GM23338 (cell line): ENCODE measurements at regions not wholly inside any gene's neighbourhood (a gene's known extent, or its start where the extent isn't known, plus 50 kb on each side); places are given as distances from the start of the nearest gene placed in this dataset.

Source experiments
- ATAC-seq: fragments of 200-7000 bp; cut with Tn5 transposase; 3 replicates; pipeline ENCODE4 v1.9.1; 2020
- DNase-seq: peaks from one replicate; pipeline ENCODE4 v3.0.0-alpha.2; 2015; ENCODE audit warnings: low spot score
- H2AFZ ChIP-seq: fragments of 200-600 bp; sonication (generic); 2 replicates; pipeline ENCODE4 v1.8.0; 2016; ENCODE audit warnings: antibody characterized with exemption, mild to moderate bottlenecking, moderate library complexity
- H3F3A ChIP-seq: fragments of 200-600 bp; sonication (generic); replicated peaks from 2 replicates; pipeline ENCODE4 v1.8.0; 2017; ENCODE audit warnings: antibody characterized with exemption, mixed run types, low read depth
- H3K27ac ChIP-seq: fragments of 200-600 bp; sonication (generic); 2 replicates; pipeline ENCODE4 v1.6.1; 2016; ENCODE audit warnings: low read depth
- H3K27me3 ChIP-seq: fragments of 200-600 bp; sonication (generic); 2 replicates; pipeline ENCODE4 v1.8.0; 2016; ENCODE audit warnings: mild to moderate bottlenecking, mixed run types, moderate library complexity; ENCODE audit not compliant: insufficient read depth
- H3K36me3 ChIP-seq: fragments of 200-600 bp; sonication (generic); 2 replicates; pipeline ENCODE4 v1.8.0; 2016; ENCODE audit warnings: mild to moderate bottlenecking; ENCODE audit not compliant: insufficient read depth
- H3K4me1 ChIP-seq: fragments of 200-600 bp; sonication (generic); 2 replicates; pipeline ENCODE4 v1.8.0; 2016; ENCODE audit warnings: mild to moderate bottlenecking, moderate library complexity; ENCODE audit not compliant: insufficient read depth
- H3K4me2 ChIP-seq: fragments of 200-600 bp; sonication (generic); 2 replicates; pipeline ENCODE4 v1.7.1; 2017; ENCODE audit warnings: mixed run types
- H3K4me3 ChIP-seq: fragments of 200-600 bp; sonication (generic); 2 replicates; pipeline ENCODE4 v1.6.1; 2016; ENCODE audit warnings: mixed run types
- H3K79me2 ChIP-seq: fragments of 200-600 bp; sonication (generic); replicated peaks from 2 replicates; pipeline ENCODE4 v1.8.0; 2017; ENCODE audit warnings: mild to moderate bottlenecking; ENCODE audit not compliant: insufficient read depth
- H3K9me2 ChIP-seq: fragments of 200-600 bp; sonication (generic); 2 replicates; pipeline ENCODE4 v1.8.0; 2017; ENCODE audit not compliant: insufficient read depth
- H4K20me1 ChIP-seq: fragments of 200-600 bp; sonication (generic); replicated peaks from 2 replicates; pipeline ENCODE4 v1.8.0; 2017; ENCODE audit warnings: mild to moderate bottlenecking; ENCODE audit not compliant: insufficient read depth
- H3K27ac Mint-ChIP-seq: 2 replicates; pipeline ENCODE4 v1.8.0; 2020; ENCODE audit warnings: inconsistent platforms, mild to moderate bottlenecking, moderate library complexity, mixed read lengths
- H3K27me3 Mint-ChIP-seq: 3 replicates; pipeline ENCODE4 v1.8.0; 2022; ENCODE audit warnings: low read depth, mild to moderate bottlenecking, moderate library complexity, mixed read lengths, inconsistent platforms; ENCODE audit not compliant: insufficient read depth, poor library complexity
- H3K36me3 Mint-ChIP-seq: 3 replicates; pipeline ENCODE4 v1.8.0; 2021; ENCODE audit warnings: low read depth, mild to moderate bottlenecking, inconsistent platforms, moderate library complexity, mixed read lengths
- H3K4me1 Mint-ChIP-seq: 3 replicates; pipeline ENCODE4 v1.8.0; 2020; ENCODE audit warnings: mild to moderate bottlenecking, inconsistent platforms, mixed read lengths
- H3K4me3 Mint-ChIP-seq: 3 replicates; pipeline ENCODE4 v1.8.0; 2021; ENCODE audit warnings: moderate library complexity, mild to moderate bottlenecking, inconsistent platforms, mixed read lengths
- H3K9me3 Mint-ChIP-seq: 3 replicates; pipeline ENCODE4 v1.8.0; 2020; ENCODE audit warnings: moderate library complexity, mild to moderate bottlenecking, inconsistent platforms, mixed read lengths
- CREB1 ChIP-seq: fragments of 250-450 bp; sonication (Bioruptor Pico); IDR thresholded peaks from 2 replicates; pipeline ENCODE4 v1.5.0; 2020; ENCODE audit warnings: low read depth, mild to moderate bottlenecking, moderate library complexity
- CTCF ChIP-seq, 2 experiments: fragments of 200-600 bp in 1 of 2; sonication (generic) in 1 of 2; conservative IDR thresholded peaks; 2 replicates each; pipeline versions ENCODE4 v1.5.1 to v1.6.1; 2016 to 2017; ENCODE audit warnings: antibody characterized with exemption in 2 of 2, low read depth in 2 of 2, mild to moderate bottlenecking in 2 of 2, moderate library complexity in 1 of 2
- ETS1 ChIP-seq: IDR thresholded peaks from 2 replicates; pipeline ENCODE4 v1.6.1; 2016; ENCODE audit warnings: antibody characterized with exemption
- EZH2 ChIP-seq: fragments of 200-600 bp; sonication (generic); IDR thresholded peaks from one replicate; pipeline ENCODE4 v1.8.0; 2017; ENCODE audit warnings: antibody characterized with exemption, mild to moderate bottlenecking, low read depth; ENCODE audit not compliant: unreplicated experiment
- EZH2phosphoT487 ChIP-seq: fragments of 200-600 bp; sonication (generic); IDR thresholded peaks from one replicate; pipeline ENCODE4 v1.8.1; 2018; ENCODE audit warnings: antibody characterized with exemption; ENCODE audit not compliant: unreplicated experiment
- JUNB ChIP-seq: IDR thresholded peaks from one replicate; pipeline ENCODE4 v1.6.1; 2016; ENCODE audit warnings: antibody characterized with exemption; ENCODE audit not compliant: unreplicated experiment
- NANOG ChIP-seq: IDR thresholded peaks from 2 replicates; pipeline ENCODE4 v1.6.1; 2016; ENCODE audit warnings: antibody characterized with exemption, borderline replicate concordance
- POLR2AphosphoS5 ChIP-seq: IDR thresholded peaks from 2 replicates; pipeline ENCODE4 v1.6.1; 2016; ENCODE audit warnings: antibody characterized with exemption, low read depth
- STAT1 ChIP-seq: IDR thresholded peaks from one replicate; pipeline ENCODE4 v1.6.1; 2016; ENCODE audit warnings: antibody characterized with exemption; ENCODE audit not compliant: unreplicated experiment
- ZNF114 ChIP-seq: fragments of 250-450 bp; sonication (Bioruptor Pico); IDR thresholded peaks from 2 replicates; pipeline ENCODE4 v1.5.0; 2020; ENCODE audit warnings: mild to moderate bottlenecking, moderate library complexity
- ZNF331 ChIP-seq: fragments of 250-450 bp; sonication (Bioruptor Pico); IDR thresholded peaks from 2 replicates; pipeline ENCODE4 v1.5.0; 2020; ENCODE audit warnings: low read depth, mild to moderate bottlenecking, moderate library complexity
- TF ChIP-seq, protein P1 (sequence below): IDR thresholded peaks from one replicate; pipeline ENCODE4 v1.6.1; 2018; ENCODE audit warnings: antibody characterized with exemption; ENCODE audit not compliant: unreplicated experiment
- TF ChIP-seq, protein P2 (sequence below): fragments of 250-450 bp; sonication (Bioruptor Pico); IDR thresholded peaks from 2 replicates; pipeline ENCODE4 v1.5.0; 2020; ENCODE audit warnings: mild to moderate bottlenecking, moderate library complexity

GRCh38 chr18:72342933-72343332 is 201.2 kb downstream of the CBLN2 start:
- peaks cover 26% of the 10 kb centered on the region; the same call in 2 of the 3 replicates for H3K36me3 Mint-ChIP-seq
- Histone ChIP-seq H3K36me3 (peaks cover 14% of the 10 kb centered on the region; the same call in 1 of the 2 replicates), H2AFZ (no peak overlapping the region)

More at GRCh38 chr18:72342933-72343332, 201.2 kb downstream of the CBLN2 start:
- Histone ChIP-seq H3K9me2 (no peaks in the 10 kb centered on the region), H3K4me3 (no peak overlapping the region), H3K4me2 (no peak overlapping the region), H4K20me1 (no peaks in the 10 kb centered on the region), H3K4me1 (no peaks in the 10 kb centered on the region), H3K27me3 (no peaks in the 10 kb centered on the region), H3F3A (no peaks in the 10 kb centered on the region), H3K27ac (no peak overlapping the region), H3K79me2 (no peaks in the 10 kb centered on the region)
- no peaks in the 10 kb centered on the region for H3K4me1 Mint-ChIP-seq
- TF ChIP-seq, protein P1, sequence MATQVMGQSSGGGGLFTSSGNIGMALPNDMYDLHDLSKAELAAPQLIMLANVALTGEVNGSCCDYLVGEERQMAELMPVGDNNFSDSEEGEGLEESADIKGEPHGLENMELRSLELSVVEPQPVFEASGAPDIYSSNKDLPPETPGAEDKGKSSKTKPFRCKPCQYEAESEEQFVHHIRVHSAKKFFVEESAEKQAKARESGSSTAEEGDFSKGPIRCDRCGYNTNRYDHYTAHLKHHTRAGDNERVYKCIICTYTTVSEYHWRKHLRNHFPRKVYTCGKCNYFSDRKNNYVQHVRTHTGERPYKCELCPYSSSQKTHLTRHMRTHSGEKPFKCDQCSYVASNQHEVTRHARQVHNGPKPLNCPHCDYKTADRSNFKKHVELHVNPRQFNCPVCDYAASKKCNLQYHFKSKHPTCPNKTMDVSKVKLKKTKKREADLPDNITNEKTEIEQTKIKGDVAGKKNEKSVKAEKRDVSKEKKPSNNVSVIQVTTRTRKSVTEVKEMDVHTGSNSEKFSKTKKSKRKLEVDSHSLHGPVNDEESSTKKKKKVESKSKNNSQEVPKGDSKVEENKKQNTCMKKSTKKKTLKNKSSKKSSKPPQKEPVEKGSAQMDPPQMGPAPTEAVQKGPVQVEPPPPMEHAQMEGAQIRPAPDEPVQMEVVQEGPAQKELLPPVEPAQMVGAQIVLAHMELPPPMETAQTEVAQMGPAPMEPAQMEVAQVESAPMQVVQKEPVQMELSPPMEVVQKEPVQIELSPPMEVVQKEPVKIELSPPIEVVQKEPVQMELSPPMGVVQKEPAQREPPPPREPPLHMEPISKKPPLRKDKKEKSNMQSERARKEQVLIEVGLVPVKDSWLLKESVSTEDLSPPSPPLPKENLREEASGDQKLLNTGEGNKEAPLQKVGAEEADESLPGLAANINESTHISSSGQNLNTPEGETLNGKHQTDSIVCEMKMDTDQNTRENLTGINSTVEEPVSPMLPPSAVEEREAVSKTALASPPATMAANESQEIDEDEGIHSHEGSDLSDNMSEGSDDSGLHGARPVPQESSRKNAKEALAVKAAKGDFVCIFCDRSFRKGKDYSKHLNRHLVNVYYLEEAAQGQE = no peak
- TF ChIP-seq NANOG (no peak), JUNB (no peak), POLR2AphosphoS5 (no peak), STAT1 (no peak), CREB1 (CRISPR knock-in tag) (no peak), ZNF114 (no peak), EZH2 (no peak), EZH2phosphoT487 (no peak), ZNF331 (no peak), ETS1 (no peak), CTCF (conservative IDR thresholded peaks at IDR 0.05; ENCODE audit: low read depth in 2 of 2) (no peak)
- TF ChIP-seq, protein P2, sequence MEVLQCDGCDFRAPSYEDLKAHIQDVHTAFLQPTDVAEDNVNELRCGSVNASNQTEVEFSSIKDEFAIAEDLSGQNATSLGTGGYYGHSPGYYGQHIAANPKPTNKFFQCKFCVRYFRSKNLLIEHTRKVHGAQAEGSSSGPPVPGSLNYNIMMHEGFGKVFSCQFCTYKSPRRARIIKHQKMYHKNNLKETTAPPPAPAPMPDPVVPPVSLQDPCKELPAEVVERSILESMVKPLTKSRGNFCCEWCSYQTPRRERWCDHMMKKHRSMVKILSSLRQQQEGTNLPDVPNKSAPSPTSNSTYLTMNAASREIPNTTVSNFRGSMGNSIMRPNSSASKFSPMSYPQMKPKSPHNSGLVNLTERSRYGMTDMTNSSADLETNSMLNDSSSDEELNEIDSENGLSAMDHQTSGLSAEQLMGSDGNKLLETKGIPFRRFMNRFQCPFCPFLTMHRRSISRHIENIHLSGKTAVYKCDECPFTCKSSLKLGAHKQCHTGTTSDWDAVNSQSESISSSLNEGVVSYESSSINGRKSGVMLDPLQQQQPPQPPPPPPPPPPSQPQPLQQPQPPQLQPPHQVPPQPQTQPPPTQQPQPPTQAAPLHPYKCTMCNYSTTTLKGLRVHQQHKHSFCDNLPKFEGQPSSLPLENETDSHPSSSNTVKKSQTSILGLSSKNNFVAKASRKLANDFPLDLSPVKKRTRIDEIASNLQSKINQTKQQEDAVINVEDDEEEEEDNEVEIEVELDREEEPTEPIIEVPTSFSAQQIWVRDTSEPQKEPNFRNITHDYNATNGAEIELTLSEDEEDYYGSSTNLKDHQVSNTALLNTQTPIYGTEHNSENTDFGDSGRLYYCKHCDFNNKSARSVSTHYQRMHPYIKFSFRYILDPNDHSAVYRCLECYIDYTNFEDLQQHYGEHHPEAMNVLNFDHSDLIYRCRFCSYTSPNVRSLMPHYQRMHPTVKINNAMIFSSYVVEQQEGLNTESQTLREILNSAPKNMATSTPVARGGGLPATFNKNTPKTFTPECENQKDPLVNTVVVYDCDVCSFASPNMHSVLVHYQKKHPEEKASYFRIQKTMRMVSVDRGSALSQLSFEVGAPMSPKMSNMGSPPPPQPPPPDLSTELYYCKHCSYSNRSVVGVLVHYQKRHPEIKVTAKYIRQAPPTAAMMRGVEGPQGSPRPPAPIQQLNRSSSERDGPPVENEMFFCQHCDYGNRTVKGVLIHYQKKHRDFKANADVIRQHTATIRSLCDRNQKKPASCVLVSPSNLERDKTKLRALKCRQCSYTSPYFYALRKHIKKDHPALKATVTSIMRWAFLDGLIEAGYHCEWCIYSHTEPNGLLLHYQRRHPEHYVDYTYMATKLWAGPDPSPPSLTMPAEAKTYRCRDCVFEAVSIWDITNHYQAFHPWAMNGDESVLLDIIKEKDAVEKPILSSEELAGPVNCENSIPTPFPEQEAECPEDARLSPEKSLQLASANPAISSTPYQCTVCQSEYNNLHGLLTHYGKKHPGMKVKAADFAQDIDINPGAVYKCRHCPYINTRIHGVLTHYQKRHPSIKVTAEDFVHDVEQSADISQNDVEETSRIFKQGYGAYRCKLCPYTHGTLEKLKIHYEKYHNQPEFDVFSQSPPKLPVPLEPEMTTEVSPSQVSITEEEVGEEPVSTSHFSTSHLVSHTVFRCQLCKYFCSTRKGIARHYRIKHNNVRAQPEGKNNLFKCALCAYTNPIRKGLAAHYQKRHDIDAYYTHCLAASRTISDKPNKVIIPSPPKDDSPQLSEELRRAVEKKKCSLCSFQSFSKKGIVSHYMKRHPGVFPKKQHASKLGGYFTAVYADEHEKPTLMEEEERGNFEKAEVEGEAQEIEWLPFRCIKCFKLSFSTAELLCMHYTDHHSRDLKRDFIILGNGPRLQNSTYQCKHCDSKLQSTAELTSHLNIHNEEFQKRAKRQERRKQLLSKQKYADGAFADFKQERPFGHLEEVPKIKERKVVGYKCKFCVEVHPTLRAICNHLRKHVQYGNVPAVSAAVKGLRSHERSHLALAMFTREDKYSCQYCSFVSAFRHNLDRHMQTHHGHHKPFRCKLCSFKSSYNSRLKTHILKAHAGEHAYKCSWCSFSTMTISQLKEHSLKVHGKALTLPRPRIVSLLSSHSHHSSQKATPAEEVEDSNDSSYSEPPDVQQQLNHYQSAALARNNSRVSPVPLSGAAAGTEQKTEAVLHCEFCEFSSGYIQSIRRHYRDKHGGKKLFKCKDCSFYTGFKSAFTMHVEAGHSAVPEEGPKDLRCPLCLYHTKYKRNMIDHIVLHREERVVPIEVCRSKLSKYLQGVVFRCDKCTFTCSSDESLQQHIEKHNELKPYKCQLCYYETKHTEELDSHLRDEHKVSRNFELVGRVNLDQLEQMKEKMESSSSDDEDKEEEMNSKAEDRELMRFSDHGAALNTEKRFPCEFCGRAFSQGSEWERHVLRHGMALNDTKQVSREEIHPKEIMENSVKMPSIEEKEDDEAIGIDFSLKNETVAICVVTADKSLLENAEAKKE (CRISPR knock-in tag) = no peak
- peaks cover 76% of the 10 kb centered on the region for H3K9me3 Mint-ChIP-seq
- peaks cover 2% of the 10 kb centered on the region for H3K27me3 Mint-ChIP-seq
- DNase-seq = no peak
- no peak for ATAC-seq
- H3K27ac Mint-ChIP-seq = no peak overlapping the region
- H3K4me3 Mint-ChIP-seq = no peak overlapping the region
